ENCODE measurements at regions not wholly inside any gene's neighbourhood (a gene's known extent, or its start where the extent isn't known, plus 50 kb on each side); places are given as distances from the start of the nearest gene placed in this dataset.

GRCh38 chr4:177066746-177067145 is 242.9 kb upstream of the NEIL3 start:
- TF ChIP-seq POLR2A (IDR thresholded peaks at IDR 0.05) (no peak), CTCF (IDR thresholded peaks at IDR 0.05) (no peak)

Measured in adrenal gland (tissue), 5 donors.